ENCODE measurements at regions not wholly inside any gene's neighbourhood (a gene's known extent, or its start where the extent isn't known, plus 50 kb on each side); places are given as distances from the start of the nearest gene placed in this dataset.

- TF ChIP-seq OVOL2 (CRISPR knock-in tag; IDR thresholded peaks at IDR 0.05; ENCODE audit: borderline replicate concordance): no peak
- TF ChIP-seq GTF2I (CRISPR knock-in tag; conservative IDR thresholded peaks at IDR 0.05): no peak
- TF ChIP-seq, protein P1, sequence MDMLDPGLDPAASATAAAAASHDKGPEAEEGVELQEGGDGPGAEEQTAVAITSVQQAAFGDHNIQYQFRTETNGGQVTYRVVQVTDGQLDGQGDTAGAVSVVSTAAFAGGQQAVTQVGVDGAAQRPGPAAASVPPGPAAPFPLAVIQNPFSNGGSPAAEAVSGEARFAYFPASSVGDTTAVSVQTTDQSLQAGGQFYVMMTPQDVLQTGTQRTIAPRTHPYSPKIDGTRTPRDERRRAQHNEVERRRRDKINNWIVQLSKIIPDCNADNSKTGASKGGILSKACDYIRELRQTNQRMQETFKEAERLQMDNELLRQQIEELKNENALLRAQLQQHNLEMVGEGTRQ (CRISPR knock-in tag; IDR thresholded peaks at IDR 0.05): no peak
These were observed 74.2 kb downstream of the CD83 start (continued) for GRCh38 chr6:14191761-14192160.

DNA sequence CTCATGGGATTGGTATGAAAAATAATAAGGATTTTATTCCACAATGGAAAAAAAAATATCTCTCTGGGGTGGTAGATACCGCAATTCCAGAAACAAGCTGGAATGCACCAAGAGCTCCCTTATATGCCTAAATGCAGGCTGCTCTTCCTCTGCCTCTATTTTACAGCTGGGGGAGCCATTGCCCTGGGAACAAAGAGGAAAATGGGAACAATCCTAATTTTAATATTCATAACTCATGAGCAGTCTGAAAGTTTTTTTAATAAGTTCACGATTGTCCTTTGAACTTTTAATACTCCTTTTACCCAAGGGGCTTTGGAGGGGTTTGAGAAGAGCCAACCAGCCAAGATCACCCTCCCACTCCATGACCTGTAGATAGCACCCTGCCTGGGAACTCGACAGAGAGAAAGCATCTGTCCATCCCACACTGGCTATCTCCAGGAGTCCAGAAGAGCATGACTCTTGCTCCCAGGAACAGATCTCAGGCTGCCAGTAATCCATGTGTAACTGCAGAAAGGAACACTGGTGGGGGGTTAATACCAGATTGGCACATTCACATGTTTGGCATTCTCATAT is 74.7 kb downstream of the CD83 start:
- Mint-ChIP-seq H3K27ac (no peak overlapping the region), H3K36me3 (no peaks in the 10 kb centered on the region), H3K4me3 (no peak overlapping the region), H3K27me3 (ENCODE audit: low read depth) (peaks cover 9% of the 10 kb centered on the region), H3K9me3 (no peaks in the 10 kb centered on the region), H3K4me1 (peaks cover 25% of the 10 kb centered on the region)
- TF ChIP-seq ATF2 (CRISPR knock-in tag; IDR thresholded peaks at IDR 0.05; ENCODE audit: borderline replicate concordance, low read depth) (no peak), SMAD3 (CRISPR knock-in tag; IDR thresholded peaks at IDR 0.05; ENCODE audit: borderline replicate concordance) (no peak), E2F5 (CRISPR knock-in tag; IDR thresholded peaks at IDR 0.05) (no peak), ZNF532 (CRISPR knock-in tag; IDR thresholded peaks at IDR 0.05; ENCODE audit: borderline replicate concordance) (no peak), GABPB1 (CRISPR knock-in tag; IDR thresholded peaks at IDR 0.05) (no peak), JUN (CRISPR knock-in tag; IDR thresholded peaks at IDR 0.05) (no peak)
- TF ChIP-seq, protein P2, sequence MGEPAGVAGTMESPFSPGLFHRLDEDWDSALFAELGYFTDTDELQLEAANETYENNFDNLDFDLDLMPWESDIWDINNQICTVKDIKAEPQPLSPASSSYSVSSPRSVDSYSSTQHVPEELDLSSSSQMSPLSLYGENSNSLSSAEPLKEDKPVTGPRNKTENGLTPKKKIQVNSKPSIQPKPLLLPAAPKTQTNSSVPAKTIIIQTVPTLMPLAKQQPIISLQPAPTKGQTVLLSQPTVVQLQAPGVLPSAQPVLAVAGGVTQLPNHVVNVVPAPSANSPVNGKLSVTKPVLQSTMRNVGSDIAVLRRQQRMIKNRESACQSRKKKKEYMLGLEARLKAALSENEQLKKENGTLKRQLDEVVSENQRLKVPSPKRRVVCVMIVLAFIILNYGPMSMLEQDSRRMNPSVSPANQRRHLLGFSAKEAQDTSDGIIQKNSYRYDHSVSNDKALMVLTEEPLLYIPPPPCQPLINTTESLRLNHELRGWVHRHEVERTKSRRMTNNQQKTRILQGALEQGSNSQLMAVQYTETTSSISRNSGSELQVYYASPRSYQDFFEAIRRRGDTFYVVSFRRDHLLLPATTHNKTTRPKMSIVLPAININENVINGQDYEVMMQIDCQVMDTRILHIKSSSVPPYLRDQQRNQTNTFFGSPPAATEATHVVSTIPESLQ (CRISPR knock-in tag; IDR thresholded peaks at IDR 0.05): no peak
- ChIA-PET CTCF (no interaction called here), POLR2A (no interaction called here)
- DNase-seq (ENCODE audit: low spot score): no peak
- ATAC-seq: no peak

- POLR2A ChIA-PET: no interaction called here
- CTCF ChIA-PET: interaction anchor here (1.3 to 2.7 kb wide), 4 partner anchors 18 to 517 kb away, joined by 3 to 7 read pairs (median 4); no protein-coding TSS in a partner anchor
These were observed 76.0 kb downstream of the CD83 start for GRCh38 chr6:14193524-14193923.

More at GRCh38 chr6:14193524-14193923, 76.0 kb downstream of the CD83 start:
- Mint-ChIP-seq H3K9me3 (no peaks in the 10 kb centered on the region), H3K4me3 (no peak overlapping the region), H3K27ac (no peak overlapping the region), H3K36me3 (no peaks in the 10 kb centered on the region), H3K27me3 (ENCODE audit: low read depth) (peaks cover 9% of the 10 kb centered on the region), H3K4me1 (peaks cover 25% of the 10 kb centered on the region)
- no peak for DNase-seq (ENCODE audit: low spot score)
- peak; percentile 62 for ATAC-seq
- TF ChIP-seq, protein P3, sequence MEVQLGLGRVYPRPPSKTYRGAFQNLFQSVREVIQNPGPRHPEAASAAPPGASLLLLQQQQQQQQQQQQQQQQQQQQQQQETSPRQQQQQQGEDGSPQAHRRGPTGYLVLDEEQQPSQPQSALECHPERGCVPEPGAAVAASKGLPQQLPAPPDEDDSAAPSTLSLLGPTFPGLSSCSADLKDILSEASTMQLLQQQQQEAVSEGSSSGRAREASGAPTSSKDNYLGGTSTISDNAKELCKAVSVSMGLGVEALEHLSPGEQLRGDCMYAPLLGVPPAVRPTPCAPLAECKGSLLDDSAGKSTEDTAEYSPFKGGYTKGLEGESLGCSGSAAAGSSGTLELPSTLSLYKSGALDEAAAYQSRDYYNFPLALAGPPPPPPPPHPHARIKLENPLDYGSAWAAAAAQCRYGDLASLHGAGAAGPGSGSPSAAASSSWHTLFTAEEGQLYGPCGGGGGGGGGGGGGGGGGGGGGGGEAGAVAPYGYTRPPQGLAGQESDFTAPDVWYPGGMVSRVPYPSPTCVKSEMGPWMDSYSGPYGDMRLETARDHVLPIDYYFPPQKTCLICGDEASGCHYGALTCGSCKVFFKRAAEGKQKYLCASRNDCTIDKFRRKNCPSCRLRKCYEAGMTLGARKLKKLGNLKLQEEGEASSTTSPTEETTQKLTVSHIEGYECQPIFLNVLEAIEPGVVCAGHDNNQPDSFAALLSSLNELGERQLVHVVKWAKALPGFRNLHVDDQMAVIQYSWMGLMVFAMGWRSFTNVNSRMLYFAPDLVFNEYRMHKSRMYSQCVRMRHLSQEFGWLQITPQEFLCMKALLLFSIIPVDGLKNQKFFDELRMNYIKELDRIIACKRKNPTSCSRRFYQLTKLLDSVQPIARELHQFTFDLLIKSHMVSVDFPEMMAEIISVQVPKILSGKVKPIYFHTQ (CRISPR knock-in tag; IDR thresholded peaks at IDR 0.05): no peak
- TF ChIP-seq, protein P4, sequence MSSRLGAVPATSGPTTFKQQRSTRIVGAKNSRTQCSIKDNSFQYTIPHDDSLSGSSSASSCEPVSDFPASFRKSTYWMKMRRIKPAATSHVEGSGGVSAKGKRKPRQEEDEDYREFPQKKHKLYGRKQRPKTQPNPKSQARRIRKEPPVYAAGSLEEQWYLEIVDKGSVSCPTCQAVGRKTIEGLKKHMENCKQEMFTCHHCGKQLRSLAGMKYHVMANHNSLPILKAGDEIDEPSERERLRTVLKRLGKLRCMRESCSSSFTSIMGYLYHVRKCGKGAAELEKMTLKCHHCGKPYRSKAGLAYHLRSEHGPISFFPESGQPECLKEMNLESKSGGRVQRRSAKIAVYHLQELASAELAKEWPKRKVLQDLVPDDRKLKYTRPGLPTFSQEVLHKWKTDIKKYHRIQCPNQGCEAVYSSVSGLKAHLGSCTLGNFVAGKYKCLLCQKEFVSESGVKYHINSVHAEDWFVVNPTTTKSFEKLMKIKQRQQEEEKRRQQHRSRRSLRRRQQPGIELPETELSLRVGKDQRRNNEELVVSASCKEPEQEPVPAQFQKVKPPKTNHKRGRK (CRISPR knock-in tag; IDR thresholded peaks at IDR 0.05; ENCODE audit: borderline replicate concordance): no peak
